ENCODE measurements at regions not wholly inside any gene's neighbourhood (a gene's known extent, or its start where the extent isn't known, plus 50 kb on each side); places are given as distances from the start of the nearest gene placed in this dataset.

- Histone ChIP-seq H4K5ac (ENCODE audit: insufficient read length, low read depth, low read length) (no peak overlapping the region), H2BK12ac (ENCODE audit: insufficient read length, low read depth, low read length) (no peak overlapping the region), H2AK5ac (ENCODE audit: insufficient read length, low read length) (no peak overlapping the region), H2BK15ac (ENCODE audit: low read depth, low read length) (no peak overlapping the region), H2BK120ac (ENCODE audit: low read depth, low read length, poor library complexity, severe bottlenecking) (no peak overlapping the region), H3K23ac (ENCODE audit: insufficient read length, low read depth, low read length) (no peak overlapping the region), H3K14ac (ENCODE audit: insufficient read depth, low read length) (no peak overlapping the region), H4K91ac (ENCODE audit: insufficient read length, low read depth, low read length) (no peak overlapping the region), H4K8ac (replicated peaks; ENCODE audit: insufficient read length, low read depth, low read length) (no peak overlapping the region), H2BK5ac (ENCODE audit: insufficient read length, low read length) (no peak overlapping the region), H3K27ac (ENCODE audit: insufficient read length, low read depth, low read length) (no peak overlapping the region), H2AFZ (ENCODE audit: low read length) (no peak overlapping the region), H3K9me3 (ENCODE audit: control insufficient read depth, low read depth, low read length) (no peaks in the 10 kb centered on the region), H4K20me1 (ENCODE audit: control insufficient read depth, insufficient read depth, insufficient read length) (no peaks in the 10 kb centered on the region), H3K18ac (ENCODE audit: insufficient read length, low read depth, low read length) (no peak overlapping the region), H3K79me1 (ENCODE audit: insufficient read depth, low read depth, low read length, poor library complexity, severe bottlenecking) (no peaks in the 10 kb centered on the region), H3K79me2 (ENCODE audit: insufficient read depth, low read length) (no peaks in the 10 kb centered on the region), H2BK20ac (ENCODE audit: low read depth, low read length, poor library complexity, severe bottlenecking) (no peak overlapping the region), H3K23me2 (ENCODE audit: insufficient read length, low read depth, low read length, poor library complexity, severe bottlenecking) (no peaks in the 10 kb centered on the region), H3K4me2 (ENCODE audit: insufficient read depth, insufficient read length, low read length) (no peak overlapping the region), H3K9ac (ENCODE audit: extremely low read depth, insufficient read length, low read length) (no peak overlapping the region), H3K4me1 (ENCODE audit: insufficient read depth, low read length) (no peaks in the 10 kb centered on the region; the same call in 1 of the 2 replicates), H3K4ac (ENCODE audit: low read depth, low read length) (no peak overlapping the region), H3K27me3 (ENCODE audit: insufficient read depth, low read length) (no peaks in the 10 kb centered on the region), H3K56ac (ENCODE audit: insufficient read length, low read depth, low read length) (no peak overlapping the region), H3T11ph (ENCODE audit: low read length) (no peak overlapping the region)
- H3K4me1 Mint-ChIP-seq, result peaks cover 39 to 43% of the 10 kb centered on the region in 2 experiments
- H3K4me3 Mint-ChIP-seq, result no peak overlapping the region
- DNase-seq, result peak; percentile 30
- no peak overlapping the region for H3K27ac Mint-ChIP-seq
- peak; percentile 75 for TF ChIP-seq CTCF (conservative IDR thresholded peaks at IDR 0.05)
- no peaks in the 10 kb centered on the region for H3K27me3 Mint-ChIP-seq (ENCODE audit: low read depth)
- H3K36me3 Mint-ChIP-seq (ENCODE audit: insufficient read depth in 1 of 3, low read depth in 3 of 3), result peaks cover 0 to 12% (median 12%) of the 10 kb centered on the region in 3 experiments; a peak in 4 of 7 replicates
- no peaks in the 10 kb centered on the region for H3K9me3 Mint-ChIP-seq
- WGBS (ENCODE audit: extremely low coverage, insufficient read length, low lambda C conversion rate), result no CpG with 5 or more reads among the region's 5 CpGs
Observed at GRCh38 chr6:144581812-144582537, 296.8 kb downstream of the UTRN start.

Measured in H9 (cell line).